ENCODE measurements at regions not wholly inside any gene's neighbourhood (a gene's known extent, or its start where the extent isn't known, plus 50 kb on each side); places are given as distances from the start of the nearest gene placed in this dataset.

DNA sequence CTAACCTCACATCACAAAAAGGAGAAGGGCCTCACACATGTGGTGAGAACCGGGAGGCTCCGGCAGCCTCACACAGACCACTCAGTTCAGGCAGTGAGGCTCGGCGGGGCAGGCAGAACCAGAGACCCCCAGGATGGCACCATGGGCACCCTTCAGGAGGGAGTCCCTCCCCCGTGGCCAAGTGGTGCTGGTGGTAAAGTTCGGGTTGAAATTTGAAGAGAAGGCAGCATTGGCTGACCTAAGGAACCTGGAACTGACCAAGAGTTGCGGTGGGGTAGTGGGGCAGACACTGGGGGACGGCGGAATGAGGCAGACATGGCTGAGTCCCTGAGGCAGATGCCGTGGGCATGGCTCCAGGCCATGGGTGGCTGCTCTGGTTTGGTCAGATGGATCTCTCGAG lies 239.3 kb upstream of the MYT1L start:
- DNase-seq (ENCODE audit: low read depth): no peak
- H3K4me3 ChIP-seq (ENCODE audit: low read length): no peak overlapping the region
- TF ChIP-seq, protein P1, sequence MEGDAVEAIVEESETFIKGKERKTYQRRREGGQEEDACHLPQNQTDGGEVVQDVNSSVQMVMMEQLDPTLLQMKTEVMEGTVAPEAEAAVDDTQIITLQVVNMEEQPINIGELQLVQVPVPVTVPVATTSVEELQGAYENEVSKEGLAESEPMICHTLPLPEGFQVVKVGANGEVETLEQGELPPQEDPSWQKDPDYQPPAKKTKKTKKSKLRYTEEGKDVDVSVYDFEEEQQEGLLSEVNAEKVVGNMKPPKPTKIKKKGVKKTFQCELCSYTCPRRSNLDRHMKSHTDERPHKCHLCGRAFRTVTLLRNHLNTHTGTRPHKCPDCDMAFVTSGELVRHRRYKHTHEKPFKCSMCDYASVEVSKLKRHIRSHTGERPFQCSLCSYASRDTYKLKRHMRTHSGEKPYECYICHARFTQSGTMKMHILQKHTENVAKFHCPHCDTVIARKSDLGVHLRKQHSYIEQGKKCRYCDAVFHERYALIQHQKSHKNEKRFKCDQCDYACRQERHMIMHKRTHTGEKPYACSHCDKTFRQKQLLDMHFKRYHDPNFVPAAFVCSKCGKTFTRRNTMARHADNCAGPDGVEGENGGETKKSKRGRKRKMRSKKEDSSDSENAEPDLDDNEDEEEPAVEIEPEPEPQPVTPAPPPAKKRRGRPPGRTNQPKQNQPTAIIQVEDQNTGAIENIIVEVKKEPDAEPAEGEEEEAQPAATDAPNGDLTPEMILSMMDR (conservative IDR thresholded peaks at IDR 0.05; ENCODE audit: low read length): no peak

DNA sequence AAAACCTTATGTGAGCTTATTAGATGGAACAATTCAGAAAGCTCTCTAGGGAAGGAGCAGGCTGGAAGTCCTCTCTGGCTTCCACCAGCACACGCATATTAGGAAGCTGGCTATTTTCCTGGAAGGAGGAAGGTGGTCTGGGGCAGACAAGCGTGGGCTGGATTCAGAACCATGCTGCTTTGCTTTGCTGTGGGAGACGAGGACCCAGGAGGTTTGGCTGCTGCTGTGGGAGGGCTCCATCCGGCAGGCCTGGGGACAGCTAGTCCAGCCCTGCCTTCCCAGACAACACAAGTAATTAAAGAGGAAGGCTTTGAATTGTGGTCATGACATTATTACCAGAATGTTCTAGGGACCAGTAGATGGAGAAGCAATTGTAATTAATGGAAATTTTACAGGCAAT lies 238.8 kb upstream of the MYT1L start:
- DNase-seq (ENCODE audit: low read depth): no peak
- TF ChIP-seq, protein P1 (conservative IDR thresholded peaks at IDR 0.05; ENCODE audit: low read length): no peak
- no peak overlapping the region for H3K4me3 ChIP-seq (ENCODE audit: low read length)

DNA sequence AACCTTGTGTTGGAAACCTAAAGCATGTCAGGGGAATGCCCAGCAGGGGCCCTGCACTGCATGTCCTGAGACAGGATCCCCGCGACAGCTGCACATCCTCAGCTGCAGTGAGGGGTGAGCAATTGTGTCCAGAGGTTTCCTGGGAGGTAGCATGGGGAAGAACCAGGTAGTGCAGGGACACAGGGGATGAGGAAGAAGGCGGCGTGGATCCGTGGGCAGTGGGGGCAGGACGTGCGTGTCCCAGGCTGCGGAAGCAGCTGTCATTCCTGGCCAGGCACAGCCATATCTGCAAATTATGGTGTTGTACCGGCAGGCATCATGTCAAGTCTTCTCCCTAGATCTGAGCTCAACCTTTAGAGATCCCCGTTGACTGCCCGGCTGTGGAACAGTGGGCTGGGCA lies 238.2 kb upstream of the MYT1L start:
- DNase-seq (ENCODE audit: low read depth): no peak
- H3K4me3 ChIP-seq (ENCODE audit: low read length): no peak overlapping the region
- TF ChIP-seq, protein P1 (conservative IDR thresholded peaks at IDR 0.05; ENCODE audit: low read length): no peak

DNA sequence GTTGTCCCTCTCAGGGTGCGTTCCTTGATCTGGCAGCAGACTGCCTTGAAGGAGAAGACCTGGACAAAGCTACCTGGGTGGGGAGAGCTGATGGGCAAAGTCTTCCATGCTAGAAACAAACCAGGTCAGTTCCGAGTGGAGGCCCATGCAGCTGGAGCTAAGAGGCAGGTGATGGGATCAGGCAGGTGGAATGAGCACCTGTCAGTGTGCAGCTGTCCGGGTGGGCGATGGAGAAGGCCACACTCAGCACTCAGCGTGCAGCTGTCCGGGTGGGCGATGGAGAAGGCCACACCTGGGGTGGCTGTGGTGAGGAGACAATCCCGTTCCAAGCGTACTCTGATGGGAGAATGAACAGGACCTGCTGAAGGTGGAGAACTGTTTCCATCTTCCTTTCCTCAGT lies 237.3 kb upstream of the MYT1L start:
- no peak overlapping the region for H3K4me3 ChIP-seq (ENCODE audit: low read length)
- DNase-seq (ENCODE audit: low read depth): no peak
- TF ChIP-seq, protein P1 (conservative IDR thresholded peaks at IDR 0.05; ENCODE audit: low read length): no peak

DNA sequence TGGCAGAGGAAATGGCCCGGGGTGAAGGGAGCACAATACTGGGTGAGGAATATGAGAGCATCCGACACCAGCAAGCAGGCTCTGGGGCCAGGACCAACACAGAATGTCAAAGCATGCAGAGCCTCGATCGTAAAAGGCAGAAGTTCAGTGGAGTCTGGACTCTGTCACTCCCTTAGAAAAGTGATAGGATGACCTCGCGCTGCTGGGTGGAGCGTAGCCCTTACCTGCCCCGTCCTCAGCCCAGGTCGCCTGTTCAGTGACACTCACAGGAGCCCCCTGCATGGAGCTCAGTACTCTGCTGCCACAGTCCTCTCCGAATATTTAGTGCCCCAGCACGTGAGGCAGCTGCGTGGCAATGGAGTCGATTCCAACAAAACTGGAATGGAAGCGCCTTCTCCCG lies 236.7 kb upstream of the MYT1L start:
- DNase-seq (ENCODE audit: low read depth): no peak
- TF ChIP-seq, protein P1 (conservative IDR thresholded peaks at IDR 0.05; ENCODE audit: low read length): no peak
- H3K4me3 ChIP-seq (ENCODE audit: low read length): no peak overlapping the region

DNA sequence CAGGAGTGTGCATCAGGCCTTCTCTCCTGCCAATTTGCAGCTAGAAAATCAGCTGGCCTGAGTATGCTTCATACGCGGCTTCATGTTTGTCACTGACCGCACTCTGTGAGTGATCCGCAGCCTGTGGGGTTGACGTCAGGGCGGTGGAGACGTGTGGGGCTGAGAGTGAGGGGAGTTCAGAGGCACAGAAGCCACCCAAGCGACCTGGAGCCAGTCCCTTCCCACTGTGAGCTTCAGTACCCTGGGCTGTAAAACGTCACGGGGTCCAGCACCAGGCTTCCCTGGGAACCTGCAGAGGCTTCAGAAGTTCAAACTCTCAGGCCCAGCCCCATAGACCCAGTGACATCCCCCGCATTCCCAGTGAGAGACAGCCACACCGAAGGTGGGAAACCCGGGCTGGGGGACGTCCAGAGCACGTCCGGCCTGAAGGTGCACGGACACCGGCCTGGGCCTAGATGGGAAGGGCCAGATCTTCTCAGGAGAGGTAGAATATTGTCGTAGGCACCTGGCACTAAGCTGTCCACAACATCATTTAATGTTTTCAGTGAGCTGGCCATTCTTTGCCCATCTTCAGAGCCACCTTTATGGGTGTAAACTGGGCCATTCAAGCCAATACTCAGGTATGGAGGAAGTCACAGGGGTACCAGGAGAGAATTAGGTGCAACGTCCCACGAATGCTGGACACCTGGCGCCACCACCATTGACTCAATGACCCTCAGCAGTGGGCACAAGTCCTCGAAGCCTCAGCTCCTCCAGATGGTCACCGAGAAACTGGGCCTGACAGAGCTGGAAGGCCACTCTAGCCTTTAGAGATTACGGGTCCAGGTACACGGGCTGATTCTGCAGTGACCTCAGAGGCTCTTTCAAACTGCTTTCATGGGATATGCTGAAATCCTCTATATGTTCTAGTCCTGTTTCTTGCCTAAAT lies 235.6 kb upstream of the MYT1L start:
- DNase-seq (ENCODE audit: low read depth): no peak
- H3K4me3 ChIP-seq (ENCODE audit: low read length): no peak overlapping the region
- TF ChIP-seq, protein P1 (conservative IDR thresholded peaks at IDR 0.05; ENCODE audit: low read length): no peak

DNA sequence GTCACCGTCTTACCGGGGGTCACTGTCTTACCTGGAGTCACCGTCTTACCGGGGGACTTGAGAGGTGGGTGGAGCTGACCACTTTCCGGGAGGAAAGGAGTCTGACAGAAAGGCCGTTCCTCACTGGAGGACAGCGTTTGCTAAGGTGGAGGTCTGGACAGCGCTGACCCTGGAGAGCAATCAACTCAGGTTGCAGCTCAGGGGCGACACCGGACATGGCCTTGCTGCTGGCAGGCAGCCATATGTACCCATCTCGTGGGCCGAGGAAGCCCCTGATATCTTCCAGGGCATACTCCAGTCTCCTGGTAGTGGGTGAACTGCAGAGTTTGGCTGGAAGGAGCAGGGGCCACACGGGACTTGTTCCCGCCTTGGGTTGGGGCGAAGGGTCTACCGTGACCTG lies 234.6 kb upstream of the MYT1L start:
- no peak overlapping the region for H3K4me3 ChIP-seq (ENCODE audit: low read length)
- TF ChIP-seq, protein P1 (conservative IDR thresholded peaks at IDR 0.05; ENCODE audit: low read length): no peak
- no peak for DNase-seq (ENCODE audit: low read depth)

All from AG10803 (cell line).